Smooth muscle cell (in vitro differentiated cells): ENCODE measurements at regions not wholly inside any gene's neighbourhood (a gene's known extent, or its start where the extent isn't known, plus 50 kb on each side); places are given as distances from the start of the nearest gene placed in this dataset.

ENCODE experiments used
- DNase-seq: peaks from one replicate; lab custom pipeline; 2025; ENCODE audit not compliant: unreplicated experiment; lab: John Stamatoyannopoulos, UW
- H2AFZ ChIP-seq: fragments of 200-600 bp; sonication (generic); 2 replicates; pipeline ENCODE4 v1.6.0; 2016; ENCODE audit warnings: antibody characterized with exemption, low read depth, mild to moderate bottlenecking
- H3F3A ChIP-seq: fragments of 200-600 bp; sonication (generic); 2 replicates; pipeline ENCODE4 v1.6.0; 2017; ENCODE audit warnings: antibody characterized with exemption, low read depth
- H3K27ac ChIP-seq: fragments of 200-600 bp; sonication (generic); 2 replicates; pipeline ENCODE4 v1.5.1; 2016; ENCODE audit warnings: low read depth, mild to moderate bottlenecking
- H3K27me3 ChIP-seq: fragments of 200-600 bp; sonication (generic); 2 replicates; pipeline ENCODE4 v1.6.1; 2016; ENCODE audit warnings: low read depth, mild to moderate bottlenecking
- H3K36me3 ChIP-seq: fragments of 200-600 bp; sonication (generic); 2 replicates; pipeline ENCODE4 v1.5.1; 2016; ENCODE audit warnings: low read depth
- H3K4me1 ChIP-seq: fragments of 200-600 bp; sonication (generic); 2 replicates; pipeline ENCODE4 v1.5.1; 2016; ENCODE audit warnings: low read depth
- H3K4me2 ChIP-seq: fragments of 200-600 bp; sonication (generic); 2 replicates; pipeline ENCODE4 v1.6.0; 2016; ENCODE audit warnings: mild to moderate bottlenecking
- H3K4me3 ChIP-seq: fragments of 200-600 bp; sonication (generic); 2 replicates; pipeline ENCODE4 v1.5.1; 2016; ENCODE audit warnings: mild to moderate bottlenecking
- H3K79me2 ChIP-seq: fragments of 200-600 bp; sonication (generic); 2 replicates; pipeline ENCODE4 v1.6.0; 2016; ENCODE audit warnings: low read depth, mild to moderate bottlenecking
- H3K9ac ChIP-seq: fragments of 200-600 bp; sonication (generic); 2 replicates; pipeline ENCODE4 v1.6.0; 2016; ENCODE audit warnings: low read depth
- H3K9me3 ChIP-seq: fragments of 200-600 bp; sonication (generic); replicated peaks from 2 replicates; pipeline ENCODE4 v1.5.1; 2016; ENCODE audit warnings: low read depth
- H4K20me1 ChIP-seq: fragments of 200-600 bp; sonication (generic); 2 replicates; pipeline ENCODE4 v1.6.0; 2016; ENCODE audit warnings: low read depth
- CTCF ChIP-seq: fragments of 200-600 bp; sonication (generic); IDR thresholded peaks from 2 replicates; pipeline ENCODE4 v1.5.1; 2017; ENCODE audit warnings: borderline replicate concordance, mild to moderate bottlenecking, antibody characterized with exemption; ENCODE audit not compliant: insufficient read depth, poor library complexity, severe bottlenecking
- WGBS: methylation state at CpG from one replicate; pipeline ENCODE4 v1.1.7; 2016; ENCODE audit warnings: low lambda C conversion rate; 5-methylcytosine and 5-hydroxymethylcytosine counted together

GRCh38 chr12:93154753-93155480, 222.8 kb upstream of the NUDT4 start:
- no peaks in the 10 kb centered on the region for H3K36me3 ChIP-seq
- no peak for TF ChIP-seq CTCF
- H4K20me1 ChIP-seq, result no peaks in the 10 kb centered on the region
- H3K27ac ChIP-seq, result no peak overlapping the region
- no peaks in the 10 kb centered on the region for H3F3A ChIP-seq
- no peak overlapping the region for H3K4me3 ChIP-seq
- no peaks in the 10 kb centered on the region for H3K9me3 ChIP-seq
- 83% methylated on average over 11 of the region's 11 CpGs for WGBS
- H2AFZ ChIP-seq, result no peak overlapping the region
- no peaks in the 10 kb centered on the region for H3K27me3 ChIP-seq
- no peaks in the 10 kb centered on the region for H3K79me2 ChIP-seq
- no peak overlapping the region for H3K9ac ChIP-seq
- no peak overlapping the region for H3K4me2 ChIP-seq
- DNase-seq, result no peak
- no peaks in the 10 kb centered on the region for H3K4me1 ChIP-seq

- Histone ChIP-seq H2AFZ (no peak overlapping the region), H3K4me2 (no peak overlapping the region)
Observed at GRCh38 chr12:93156086-93156716, 221.5 kb upstream of the NUDT4 start.

GRCh38 chr12:93157279-93157678, 220.4 kb upstream of the NUDT4 start:
- Histone ChIP-seq H3K9me3 (no peaks in the 10 kb centered on the region), H2AFZ (no peak overlapping the region), H4K20me1 (no peaks in the 10 kb centered on the region), H3K4me3 (no peak overlapping the region), H3K27me3 (no peaks in the 10 kb centered on the region), H3F3A (no peaks in the 10 kb centered on the region), H3K4me1 (no peaks in the 10 kb centered on the region), H3K9ac (no peak overlapping the region), H3K79me2 (no peaks in the 10 kb centered on the region), H3K27ac (no peak overlapping the region), H3K36me3 (no peaks in the 10 kb centered on the region), H3K4me2 (no peak overlapping the region)
- DNase-seq, result no peak
- TF ChIP-seq CTCF, result no peak
- 92% methylated on average over 1 of the region's 1 CpG for WGBS

More at GRCh38 chr12:93156086-93156716, 221.5 kb upstream of the NUDT4 start:
- no peak for DNase-seq
- H3K9ac ChIP-seq, result no peak overlapping the region
- H3K36me3 ChIP-seq, result no peaks in the 10 kb centered on the region
- TF ChIP-seq CTCF, result no peak
- H3K27ac ChIP-seq, result no peak overlapping the region
- no peak overlapping the region for H3K4me3 ChIP-seq
- H3K4me1 ChIP-seq, result no peaks in the 10 kb centered on the region
- 68% methylated on average over 7 of the region's 7 CpGs for WGBS
- H3K27me3 ChIP-seq, result no peaks in the 10 kb centered on the region
- no peaks in the 10 kb centered on the region for H4K20me1 ChIP-seq
- no peaks in the 10 kb centered on the region for H3K79me2 ChIP-seq
- no peaks in the 10 kb centered on the region for H3K9me3 ChIP-seq
- no peaks in the 10 kb centered on the region for H3F3A ChIP-seq
